KMS-11 (cell line): ENCODE measurements at regions not wholly inside any gene's neighbourhood (a gene's known extent, or its start where the extent isn't known, plus 50 kb on each side); places are given as distances from the start of the nearest gene placed in this dataset.

ENCODE experiments used
- H2AFZ ChIP-seq: fragments of 200-600 bp; sonication (generic); 2 replicates; pipeline ENCODE4 v1.6.1; 2016; ENCODE audit warnings: antibody characterized with exemption, mixed run types, low read depth
- H3K27ac ChIP-seq: fragments of 200-600 bp; sonication (generic); 2 replicates; pipeline ENCODE4 v1.6.1; 2016; ENCODE audit warnings: mild to moderate bottlenecking, mixed run types
- H3K27me3 ChIP-seq: fragments of 200-600 bp; sonication (generic); 2 replicates; pipeline ENCODE4 v1.6.1; 2017; ENCODE audit warnings: mild to moderate bottlenecking, low read depth, mixed run types, moderate library complexity; ENCODE audit not compliant: insufficient read depth
- H3K36me3 ChIP-seq: fragments of 200-600 bp; sonication (generic); 2 replicates; pipeline ENCODE4 v1.6.1; 2017; ENCODE audit warnings: mild to moderate bottlenecking, mixed run types; ENCODE audit not compliant: insufficient read depth
- H3K4me1 ChIP-seq: fragments of 200-600 bp; sonication (generic); 2 replicates; pipeline ENCODE4 v1.6.1; 2016; ENCODE audit warnings: mild to moderate bottlenecking, low read depth, mixed run types; ENCODE audit not compliant: poor library complexity, severe bottlenecking
- H3K4me2 ChIP-seq: fragments of 200-600 bp; sonication (generic); 2 replicates; pipeline ENCODE4 v1.7.0; 2016; ENCODE audit warnings: mild to moderate bottlenecking, mixed run types
- H3K4me3 ChIP-seq: fragments of 200-600 bp; sonication (generic); IDR thresholded peaks from 2 replicates; pipeline ENCODE4 v1.6.1; 2017; ENCODE audit warnings: low read depth, low read length, mixed read lengths; ENCODE audit not compliant: insufficient read depth
- H3K79me2 ChIP-seq: fragments of 200-600 bp; sonication (generic); 2 replicates; pipeline ENCODE4 v1.6.1; 2016; ENCODE audit warnings: low read depth, mixed run types; ENCODE audit not compliant: insufficient read depth
- H3K9ac ChIP-seq: fragments of 200-600 bp; sonication (generic); 2 replicates; pipeline ENCODE4 v1.6.1; 2016; ENCODE audit warnings: mild to moderate bottlenecking, mixed run types
- H4K20me1 ChIP-seq: fragments of 200-600 bp; sonication (generic); 2 replicates; pipeline ENCODE4 v1.6.1; 2016; ENCODE audit warnings: mild to moderate bottlenecking, mixed run types; ENCODE audit not compliant: insufficient read depth
- CTCF ChIP-seq: fragments of 200-600 bp; sonication (generic); conservative IDR thresholded peaks from 2 replicates; pipeline ENCODE4 v1.6.1; 2017; ENCODE audit warnings: low read depth, mild to moderate bottlenecking, antibody characterized with exemption, low read length, moderate library complexity, mixed read lengths

- H3K4me1 ChIP-seq: no peaks in the 10 kb centered on the region
- H3K4me2 ChIP-seq: no peak overlapping the region
- no peaks in the 10 kb centered on the region for H3K79me2 ChIP-seq
- H3K4me3 ChIP-seq: no peak overlapping the region
- no peak for TF ChIP-seq CTCF
- no peak overlapping the region for H3K9ac ChIP-seq
- no peaks in the 10 kb centered on the region for H3K27me3 ChIP-seq
- no peak overlapping the region for H3K27ac ChIP-seq
- no peaks in the 10 kb centered on the region for H4K20me1 ChIP-seq
- no peak overlapping the region for H2AFZ ChIP-seq
- H3K36me3 ChIP-seq: no peaks in the 10 kb centered on the region
Measured at GRCh38 chr9:12066455-12067035, 626.6 kb upstream of the TYRP1 start.

GRCh38 chr9:12069366-12069765, 623.8 kb upstream of the TYRP1 start:
- no peak overlapping the region for H3K9ac ChIP-seq
- no peak overlapping the region for H3K27ac ChIP-seq
- H3K36me3 ChIP-seq: no peaks in the 10 kb centered on the region
- no peaks in the 10 kb centered on the region for H3K79me2 ChIP-seq
- H3K27me3 ChIP-seq: no peaks in the 10 kb centered on the region
- TF ChIP-seq CTCF: no peak
- H3K4me2 ChIP-seq: no peak overlapping the region
- no peak overlapping the region for H3K4me3 ChIP-seq
- no peaks in the 10 kb centered on the region for H4K20me1 ChIP-seq
- H2AFZ ChIP-seq: no peak overlapping the region
- H3K4me1 ChIP-seq: no peaks in the 10 kb centered on the region

GRCh38 chr9:12085399-12085798, 607.8 kb upstream of the TYRP1 start:
- Histone ChIP-seq H3K36me3 (no peaks in the 10 kb centered on the region), H2AFZ (no peak overlapping the region), H3K4me2 (no peak overlapping the region), H3K27me3 (no peaks in the 10 kb centered on the region), H4K20me1 (no peaks in the 10 kb centered on the region), H3K9ac (no peak overlapping the region), H3K27ac (no peak overlapping the region), H3K4me3 (no peak overlapping the region), H3K4me1 (no peaks in the 10 kb centered on the region), H3K79me2 (no peaks in the 10 kb centered on the region)
- TF ChIP-seq CTCF: no peak

- H3K36me3 ChIP-seq: no peaks in the 10 kb centered on the region
- no peak overlapping the region for H2AFZ ChIP-seq
- H3K9ac ChIP-seq: no peak overlapping the region
- H3K27ac ChIP-seq: no peak overlapping the region
- H3K79me2 ChIP-seq: no peaks in the 10 kb centered on the region
- TF ChIP-seq CTCF: no peak
- H4K20me1 ChIP-seq: no peaks in the 10 kb centered on the region
- no peaks in the 10 kb centered on the region for H3K27me3 ChIP-seq
- no peak overlapping the region for H3K4me3 ChIP-seq
- H3K4me2 ChIP-seq: no peak overlapping the region
- no peaks in the 10 kb centered on the region for H3K4me1 ChIP-seq
Measured at GRCh38 chr9:12091865-12092527, 601.2 kb upstream of the TYRP1 start.
